NCI-H345 (cell line): ENCODE measurements at regions not wholly inside any gene's neighbourhood (a gene's known extent, or its start where the extent isn't known, plus 50 kb on each side); places are given as distances from the start of the nearest gene placed in this dataset.

Experiments
- DNase-seq: peaks from one replicate; lab custom pipeline; 2025; lab: John Stamatoyannopoulos, UW

DNA sequence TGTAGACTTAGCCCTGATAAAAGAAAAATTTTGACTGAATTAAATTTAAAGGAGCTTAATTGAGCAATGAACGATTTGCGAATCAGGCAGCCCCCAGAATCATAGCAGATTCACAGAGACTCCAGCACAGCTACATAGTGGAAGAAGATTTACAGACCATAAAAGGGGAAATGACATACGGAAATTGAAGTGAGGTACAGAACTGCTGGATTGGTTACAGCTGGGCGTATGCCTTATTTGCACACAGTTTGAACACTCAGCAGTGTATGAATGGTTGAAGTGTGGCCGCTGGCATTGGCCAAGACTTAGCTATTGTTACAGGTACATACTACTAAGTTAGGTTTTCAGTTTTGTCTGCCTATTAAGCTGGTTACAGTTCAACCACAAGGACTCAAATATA is 433.5 kb upstream of the CELF2 start:
- no peak for DNase-seq

DNA sequence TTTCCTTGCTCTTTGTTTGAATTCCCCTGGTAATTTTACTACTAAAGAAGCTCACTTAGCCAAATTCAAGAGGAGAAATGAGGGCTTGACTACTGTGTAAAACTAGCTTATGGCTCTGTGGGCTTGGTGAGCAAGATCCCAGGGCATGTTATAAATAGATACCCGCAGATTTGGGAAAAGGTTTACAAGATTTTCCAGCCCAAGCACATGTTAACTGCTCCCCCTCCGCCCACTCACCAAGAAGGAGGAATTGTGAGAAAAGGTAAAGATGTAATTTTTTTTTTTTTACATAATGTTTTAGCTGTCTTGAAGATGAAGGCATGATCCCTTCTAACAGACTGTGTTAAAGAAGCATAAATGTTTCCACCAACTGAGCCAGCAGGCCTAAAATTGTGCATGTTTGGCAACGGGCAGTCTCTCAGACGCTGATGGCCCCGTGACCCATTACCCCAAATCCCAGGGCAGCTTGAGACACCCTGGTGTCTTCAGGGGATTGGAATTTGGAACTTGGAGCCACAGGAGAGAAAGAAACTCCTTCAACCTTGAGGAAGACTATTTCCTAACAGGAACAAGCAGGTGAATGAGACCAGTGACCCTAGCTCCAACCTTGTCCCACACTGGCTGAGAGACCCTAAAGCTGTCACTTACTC is 429.8 kb upstream of the CELF2 start:
- no peak for DNase-seq

DNA sequence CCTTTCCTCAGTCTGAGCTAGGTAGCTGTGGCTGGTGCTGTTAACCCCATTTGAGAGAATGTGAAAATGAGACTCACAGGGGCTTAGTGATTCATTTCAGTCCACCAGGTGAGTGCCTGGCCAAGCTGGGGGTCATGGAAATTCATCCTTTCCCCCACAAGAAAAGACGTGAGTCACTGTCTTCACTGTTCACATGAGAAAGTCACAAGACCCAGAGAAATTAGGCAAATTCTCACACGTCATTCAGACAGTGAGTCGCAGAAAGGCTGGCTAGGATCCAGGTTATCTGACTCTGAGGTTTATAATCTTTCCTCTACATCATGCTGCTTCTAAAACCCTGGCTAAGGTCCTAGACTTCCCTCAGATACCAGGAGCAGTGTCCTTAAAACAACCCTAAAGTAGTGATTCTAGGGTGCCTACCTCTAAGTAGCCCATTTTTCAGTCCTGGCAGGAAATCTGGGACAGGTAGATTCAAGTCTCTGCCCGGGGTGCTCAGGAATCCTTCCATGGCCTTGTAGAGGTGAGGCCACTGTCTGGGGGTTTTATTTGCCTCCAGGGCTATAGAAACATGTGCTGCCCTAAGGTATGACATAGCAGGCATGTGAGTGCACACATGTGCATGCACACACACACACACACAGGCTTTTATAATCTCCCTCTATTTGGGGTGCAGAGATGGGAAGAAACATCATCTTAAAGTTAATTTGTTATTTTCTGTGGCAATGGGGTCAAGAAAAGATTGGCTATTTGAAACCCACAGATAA is 427.9 kb upstream of the CELF2 start:
- DNase-seq, result no peak

DNA sequence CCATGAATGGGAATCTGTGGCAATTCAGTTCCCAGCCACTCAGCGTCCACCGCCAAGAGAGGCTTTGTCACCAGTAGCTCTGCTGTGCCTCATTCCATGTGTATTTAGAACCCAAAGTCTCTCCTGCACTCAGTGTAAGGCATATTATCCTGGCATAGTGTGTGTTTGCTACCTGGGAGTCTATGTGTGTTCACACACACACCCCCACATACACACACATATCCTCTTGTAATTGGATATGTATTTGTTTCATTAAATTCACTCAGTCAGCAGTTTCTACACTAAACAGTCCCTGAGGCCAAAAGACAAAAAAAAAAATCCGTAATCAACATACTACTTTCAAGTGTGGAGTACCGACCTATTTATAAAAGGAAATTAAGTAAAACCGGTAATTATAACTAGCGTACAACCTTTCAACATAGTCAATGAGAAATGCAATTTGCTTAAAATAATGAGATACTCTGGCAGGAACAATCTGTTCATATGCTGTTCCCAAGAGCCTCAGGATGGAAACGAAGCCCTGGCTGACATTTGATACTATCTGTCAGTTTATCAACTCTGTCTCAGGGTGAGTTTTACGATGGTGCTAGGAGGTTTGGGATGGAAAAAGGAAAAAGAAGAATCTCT is 425.8 kb upstream of the CELF2 start:
- no peak for DNase-seq

DNA sequence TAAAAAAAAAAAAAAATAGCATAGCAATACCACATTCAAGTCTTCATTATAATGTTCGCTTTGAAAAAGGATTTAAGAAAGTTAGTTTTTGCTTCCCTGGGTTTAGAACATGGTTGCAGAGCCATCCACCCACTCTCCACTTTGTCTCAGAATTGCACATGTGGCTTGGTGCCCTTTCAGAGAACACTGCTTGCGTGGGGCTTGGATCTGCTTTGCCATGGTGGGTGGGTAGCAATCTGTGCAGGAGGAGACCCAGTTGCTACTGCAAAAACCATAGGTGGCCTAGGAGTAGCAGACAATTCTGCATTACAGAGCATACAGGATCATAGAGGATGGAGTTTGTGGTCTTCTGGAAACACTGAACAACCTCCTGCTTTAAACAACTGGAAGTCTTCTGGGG is 421.4 kb upstream of the CELF2 start:
- DNase-seq, result no peak

DNA sequence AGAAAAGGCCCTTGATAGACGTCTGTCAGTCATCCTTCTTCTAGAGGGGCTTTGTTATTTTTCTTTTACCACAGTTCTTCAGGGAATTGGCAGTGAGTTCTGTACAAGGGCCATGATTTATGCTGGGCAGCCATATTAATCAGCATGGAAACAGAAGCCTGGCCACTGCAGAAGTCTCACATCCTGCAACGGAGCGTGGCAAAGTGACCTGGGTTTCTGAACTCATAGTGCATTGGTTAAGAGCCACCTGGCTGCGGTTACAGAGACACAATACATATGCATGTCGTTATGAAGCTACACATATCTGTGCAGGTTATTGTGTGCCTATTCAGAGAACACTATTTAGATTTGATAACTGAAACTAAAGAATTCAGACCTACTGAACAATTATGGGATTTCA is 419.4 kb upstream of the CELF2 start:
- DNase-seq, result peak; percentile 20

DNA sequence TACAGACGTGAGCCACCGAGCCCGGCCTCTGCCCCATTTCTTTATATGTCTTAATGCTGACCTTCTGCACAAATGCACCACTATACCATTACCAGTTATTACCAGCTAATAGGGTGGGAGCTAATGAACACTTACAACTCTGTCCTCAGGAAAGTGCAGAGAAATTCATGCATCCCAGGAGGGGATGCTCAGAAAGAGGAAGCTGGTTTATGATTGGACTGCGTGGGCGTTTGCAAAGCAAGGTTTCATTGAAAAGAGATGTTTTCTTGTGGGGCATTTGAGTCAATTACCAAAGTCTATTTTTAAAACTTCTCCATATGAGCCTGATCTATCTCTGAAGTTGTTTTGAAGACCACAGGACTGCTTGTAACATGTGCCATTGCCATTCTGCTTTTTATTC is 417.7 kb upstream of the CELF2 start:
- no peak for DNase-seq

DNA sequence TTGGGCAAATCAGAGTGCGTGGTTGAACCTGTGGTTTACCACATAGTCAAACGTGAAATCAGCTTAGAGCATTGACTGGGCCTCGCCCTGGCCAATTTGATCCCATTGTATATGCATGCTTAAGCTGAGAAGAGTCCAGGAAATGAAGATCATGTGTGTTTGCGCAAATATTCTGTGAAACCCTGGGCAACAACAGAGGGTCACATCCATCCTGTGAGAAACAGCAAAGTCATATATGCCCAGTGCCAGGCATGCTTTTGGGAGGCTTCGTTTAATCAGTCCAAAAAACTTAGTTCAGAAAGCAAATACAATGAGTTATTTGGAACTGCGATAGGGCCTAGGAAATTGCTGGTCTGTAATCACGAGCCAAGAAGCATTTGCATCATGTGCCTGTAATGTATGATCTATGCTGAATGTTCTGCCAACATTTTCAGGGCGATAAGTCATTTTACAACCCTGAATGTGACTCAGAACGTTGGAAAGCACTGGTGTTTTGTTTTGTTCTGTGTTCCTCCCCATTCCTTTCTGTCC is 412.1 kb upstream of the CELF2 start:
- no peak for DNase-seq

DNA sequence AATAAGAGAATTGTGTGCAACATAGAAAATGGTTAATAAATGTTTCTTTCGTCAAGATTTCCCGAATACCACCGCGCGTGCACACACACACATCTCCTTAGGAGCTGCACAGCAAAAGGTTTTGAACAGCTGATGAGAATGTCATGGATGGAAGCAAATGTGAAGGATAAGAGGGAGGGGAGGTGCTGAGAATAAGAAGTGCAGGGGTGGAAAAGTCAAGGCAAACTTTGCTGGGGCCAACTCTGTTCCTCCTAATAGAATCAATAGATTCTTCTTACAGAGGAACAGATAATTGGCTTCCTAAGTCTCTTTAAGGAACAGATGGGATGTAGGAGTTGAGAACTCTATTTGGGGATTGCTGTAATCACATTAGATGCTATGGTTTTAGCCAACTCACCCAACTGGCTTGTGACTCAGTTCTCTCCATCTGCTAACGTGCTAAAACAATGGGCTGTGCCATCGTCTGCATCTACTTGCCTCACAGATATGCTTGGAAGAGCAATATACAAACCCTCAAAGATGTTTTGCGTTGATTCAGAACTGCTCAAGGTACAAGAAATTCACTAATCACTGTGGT is 408.2 kb upstream of the CELF2 start:
- DNase-seq, result no peak

DNA sequence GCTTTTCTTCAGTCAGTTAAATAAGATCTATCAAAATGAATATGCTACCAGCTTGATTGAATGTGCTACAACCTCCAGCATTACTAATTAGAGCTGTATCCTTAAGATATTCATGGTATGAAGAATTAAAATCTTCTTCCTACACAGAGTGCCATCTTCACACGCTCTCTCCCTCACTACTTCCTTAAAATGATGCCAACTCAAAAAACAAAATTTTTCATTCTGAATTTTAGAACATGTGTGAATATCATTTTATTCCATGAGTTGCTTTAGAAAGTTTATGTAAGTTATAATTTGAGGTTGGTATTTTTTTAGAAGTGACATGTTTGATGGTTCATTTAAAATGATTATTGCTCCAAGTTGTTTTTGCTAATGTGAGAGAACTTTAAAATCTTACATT is 407.5 kb upstream of the CELF2 start:
- DNase-seq, result no peak

DNA sequence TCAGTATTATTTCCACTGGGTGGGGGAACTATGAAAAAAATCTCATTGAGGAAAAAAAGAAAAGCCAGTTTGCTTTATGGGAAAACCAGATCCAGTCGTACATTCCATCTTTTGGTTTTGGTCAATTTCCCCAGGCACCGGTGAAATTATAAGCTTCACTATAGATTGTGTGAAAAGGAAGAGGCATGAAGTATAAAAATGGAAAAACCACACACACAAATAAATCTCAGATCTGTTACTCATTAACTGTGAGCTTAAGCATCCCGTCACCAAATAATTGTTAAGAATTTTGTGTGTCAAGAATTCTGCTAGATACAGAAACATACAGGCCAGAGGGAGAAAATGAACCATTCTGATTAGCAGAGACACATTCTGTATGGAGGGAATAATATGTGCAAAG is 405.5 kb upstream of the CELF2 start:
- no peak for DNase-seq

DNA sequence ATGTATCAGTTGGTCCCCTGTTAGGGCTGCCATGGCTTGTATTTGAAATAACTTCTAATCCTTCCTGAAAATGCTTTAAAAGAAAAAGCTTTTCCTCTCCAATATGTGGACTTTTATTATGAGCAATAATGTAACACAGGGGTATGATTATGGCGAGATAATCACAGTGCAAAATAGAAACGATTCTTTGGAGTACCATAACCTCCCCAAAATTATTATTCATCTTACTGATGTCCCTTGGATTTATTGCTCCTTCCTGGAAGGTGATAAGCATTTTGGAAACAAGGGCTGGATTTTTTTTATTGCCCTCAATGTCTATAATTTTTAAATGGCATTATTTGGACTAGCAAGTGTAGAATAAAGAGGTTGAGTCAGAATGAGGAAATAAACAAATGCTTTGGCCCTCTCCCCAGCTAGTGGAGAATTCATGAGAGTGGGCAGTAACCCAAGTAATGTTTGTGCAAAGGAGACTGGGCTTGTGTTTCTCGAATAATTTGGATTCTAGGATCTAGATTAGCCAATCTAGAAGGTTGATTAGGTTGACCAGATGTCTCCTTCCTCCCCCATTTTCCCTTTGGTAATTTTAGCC is 403.9 kb upstream of the CELF2 start:
- no peak for DNase-seq

DNA sequence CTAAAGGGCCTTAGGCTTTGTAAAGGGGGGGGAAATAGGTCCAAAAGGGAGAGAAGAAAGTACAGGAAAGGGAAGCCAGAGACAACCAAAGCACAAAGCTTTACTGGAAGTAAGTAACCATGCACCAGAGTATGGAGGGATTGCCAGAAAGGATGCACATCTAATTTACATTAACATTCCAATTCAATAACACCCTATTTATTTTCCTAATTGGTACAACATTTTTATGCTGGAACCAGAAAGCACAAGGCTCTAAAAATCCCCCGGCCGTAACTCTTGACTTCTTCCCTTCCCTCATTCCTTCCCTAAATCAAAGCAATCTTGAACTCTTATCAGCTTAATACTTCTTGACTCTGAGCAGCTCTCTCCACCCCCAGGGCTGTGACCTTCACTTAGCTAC is 400.0 kb upstream of the CELF2 start:
- DNase-seq, result no peak

DNA sequence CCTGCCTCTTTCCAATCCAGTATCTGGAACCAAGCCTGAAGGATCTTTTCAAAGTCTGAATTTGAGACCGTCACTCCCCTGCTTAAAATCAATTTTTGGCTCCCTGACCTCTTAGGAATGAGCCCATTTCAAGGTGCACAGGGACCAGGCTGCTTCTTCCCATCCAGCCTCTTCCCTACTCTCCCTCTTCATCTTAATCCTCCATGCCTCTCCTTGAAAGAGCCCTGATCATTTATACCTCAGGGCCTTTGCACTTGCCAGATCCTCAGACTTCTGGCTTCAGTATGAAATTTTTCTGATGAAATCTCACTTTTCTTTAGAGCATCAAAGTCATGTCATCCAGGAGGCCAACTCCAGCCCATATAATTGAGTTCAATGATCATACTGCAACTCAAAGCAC is 399.5 kb upstream of the CELF2 start:
- no peak for DNase-seq

DNA sequence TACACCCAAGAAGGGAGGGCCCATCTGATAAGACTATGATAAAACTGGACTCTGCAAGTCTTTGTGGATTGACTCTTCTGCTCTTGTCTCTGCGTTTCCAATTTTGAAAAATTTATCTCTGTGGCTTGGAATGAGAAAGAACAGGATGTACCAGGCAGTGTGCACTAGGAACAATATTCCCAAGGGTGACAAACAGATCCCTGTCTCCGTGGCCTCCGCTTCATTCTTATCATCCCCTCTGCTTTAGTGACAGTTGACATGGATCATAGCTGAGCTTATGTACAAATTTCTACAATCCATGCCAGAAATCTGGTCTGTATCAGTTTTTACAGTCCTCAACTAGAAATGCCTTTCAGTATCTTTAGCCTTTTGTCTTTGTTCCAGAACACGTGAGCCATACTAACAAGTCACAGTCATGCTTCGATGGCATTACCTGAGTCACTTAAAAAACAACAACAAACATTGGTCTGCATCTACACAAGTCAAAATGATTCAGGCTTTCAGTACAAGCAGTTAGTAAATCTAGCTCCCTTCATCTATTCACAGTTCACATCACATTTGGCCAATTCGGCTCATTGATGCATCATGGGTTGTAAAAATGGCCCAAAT is 393.6 kb upstream of the CELF2 start:
- peak; percentile 64 for DNase-seq

DNA sequence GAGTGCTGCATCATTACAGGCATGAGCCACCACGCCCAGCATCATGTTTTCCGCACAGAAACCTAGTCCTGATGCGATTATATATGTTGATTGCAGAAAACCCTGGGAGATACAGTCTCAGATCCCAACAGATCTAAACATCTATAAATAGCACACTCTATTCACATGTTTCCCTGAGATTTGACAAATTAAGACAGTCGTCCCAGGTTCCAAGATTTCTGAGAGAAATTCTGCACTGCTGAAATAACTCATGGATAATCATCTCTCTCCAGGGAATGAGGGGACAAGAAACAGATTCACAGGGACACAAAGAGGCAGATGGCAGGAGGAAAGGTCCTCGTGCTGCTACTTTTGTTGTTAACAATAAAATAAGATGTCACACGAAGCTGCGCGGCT is 393.1 kb upstream of the CELF2 start:
- DNase-seq, result no peak

DNA sequence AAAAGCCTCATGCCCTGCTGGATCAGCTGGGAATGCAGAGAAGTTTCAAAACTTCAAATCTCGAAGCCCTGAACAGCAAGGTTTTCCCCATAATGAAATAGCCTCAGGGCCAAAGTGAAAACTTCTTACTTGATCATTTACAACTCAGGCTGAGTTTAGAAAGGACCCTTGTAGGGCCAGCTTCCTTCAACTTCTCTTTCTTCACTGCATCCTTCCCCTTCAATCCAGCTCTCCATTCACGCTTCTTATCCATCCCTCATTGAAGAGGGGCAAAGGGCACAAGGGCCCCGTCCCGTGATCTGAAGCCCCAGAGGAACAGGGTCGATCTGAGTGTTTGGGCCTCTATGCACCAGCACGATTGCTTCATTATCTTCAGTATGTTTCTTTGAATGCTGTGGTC is 392.2 kb upstream of the CELF2 start:
- no peak for DNase-seq

DNA sequence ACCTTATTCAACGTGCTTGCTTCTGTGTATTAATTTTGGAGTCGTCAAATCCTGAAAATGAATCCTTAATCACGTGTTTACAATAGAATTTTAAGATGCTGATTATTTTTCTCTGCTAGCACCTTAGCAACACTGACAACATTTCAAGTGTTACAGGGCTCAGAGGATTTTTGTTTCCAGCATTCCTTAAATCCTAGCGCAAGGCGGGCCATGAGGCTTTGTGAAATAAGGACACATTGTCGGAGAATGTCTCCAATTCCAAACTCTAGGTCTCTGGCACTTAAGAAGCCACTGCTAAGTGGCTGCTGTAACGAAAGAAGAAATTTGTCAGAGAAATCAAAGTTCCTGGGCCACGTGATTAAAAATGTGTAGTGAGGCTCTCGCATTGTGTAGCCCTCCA is 390.9 kb upstream of the CELF2 start:
- DNase-seq, result no peak

DNA sequence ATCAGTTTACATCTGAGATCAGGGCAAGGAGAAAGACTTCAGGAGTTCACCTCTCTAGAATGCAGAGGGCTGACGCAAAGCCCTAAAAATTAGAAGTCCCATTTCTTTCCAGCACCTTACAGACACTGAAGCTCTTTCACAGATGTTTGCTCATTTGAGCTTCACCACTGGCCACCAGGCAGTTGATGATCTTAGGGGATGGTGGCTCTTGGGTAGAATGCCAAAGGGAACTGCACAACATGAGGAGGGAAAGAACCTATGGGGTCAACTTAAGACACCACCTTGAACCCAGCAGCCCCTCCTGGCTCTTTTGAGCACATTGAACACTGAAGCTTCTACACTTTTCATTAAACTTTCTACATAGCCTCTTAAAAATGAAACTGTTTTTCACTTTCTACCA is 390.3 kb upstream of the CELF2 start:
- DNase-seq, result no peak

DNA sequence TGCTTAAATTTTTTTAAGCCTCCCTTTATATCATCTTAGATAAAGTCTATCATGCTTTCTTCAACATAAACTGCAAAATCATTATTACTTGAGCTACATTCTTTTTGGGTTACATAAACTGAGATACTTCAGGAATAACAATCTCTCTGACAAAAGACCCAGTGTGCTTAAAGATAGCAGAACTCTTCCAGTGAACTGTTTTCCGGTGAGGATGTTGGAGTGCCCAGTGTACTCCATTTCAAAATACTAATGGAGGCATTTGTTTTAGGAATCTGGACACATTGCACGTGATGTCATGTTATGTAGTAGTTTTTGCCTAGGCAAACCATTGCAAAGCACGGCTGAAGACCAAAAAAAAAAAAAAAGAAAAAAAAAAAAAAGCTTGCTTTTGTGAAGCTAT is 388.2 kb upstream of the CELF2 start:
- no peak for DNase-seq

DNA sequence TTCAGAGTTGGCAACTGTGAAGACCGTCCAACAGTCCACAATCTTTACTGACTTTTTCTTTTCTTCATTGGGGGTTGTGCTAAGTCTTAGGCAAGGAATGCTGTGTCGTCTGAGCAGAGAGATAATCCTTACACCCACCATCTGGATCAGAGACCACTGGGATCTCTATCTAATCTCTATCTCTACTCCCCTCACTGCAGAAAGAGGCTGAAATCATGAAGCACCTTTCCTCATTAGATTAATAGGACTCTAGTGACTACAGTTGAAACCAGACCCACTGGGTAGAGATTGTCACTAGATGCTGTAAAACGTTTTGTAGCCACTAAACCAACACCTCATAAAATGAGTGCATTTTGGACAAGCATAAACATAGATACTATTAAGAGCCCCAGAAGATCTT is 387.4 kb upstream of the CELF2 start:
- DNase-seq, result no peak

DNA sequence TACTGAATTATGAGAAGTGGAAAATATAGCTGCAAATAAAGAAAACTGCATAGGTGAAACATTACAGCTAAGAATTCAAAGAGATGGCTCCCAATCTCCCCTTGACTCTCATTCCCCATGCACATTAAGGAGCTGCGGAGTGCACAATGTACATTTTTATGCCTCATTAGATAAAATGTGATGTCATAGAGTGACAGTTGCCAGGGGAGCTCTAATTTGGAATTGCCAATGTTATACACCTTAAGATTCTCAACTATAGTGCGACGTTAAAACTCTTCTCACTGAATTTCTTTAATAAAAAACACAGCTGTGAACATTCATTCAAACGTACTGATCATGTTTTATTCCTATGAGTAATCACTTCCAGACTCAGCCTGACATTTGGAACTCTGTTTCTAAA is 386.9 kb upstream of the CELF2 start:
- DNase-seq, result no peak
